Smooth muscle cell (in vitro differentiated cells): ENCODE measurements at regions not wholly inside any gene's neighbourhood (a gene's known extent, or its start where the extent isn't known, plus 50 kb on each side); places are given as distances from the start of the nearest gene placed in this dataset.

ENCODE experiments used
- DNase-seq: peaks from one replicate; lab custom pipeline; 2025; ENCODE audit not compliant: unreplicated experiment; lab: John Stamatoyannopoulos, UW
- H2AFZ ChIP-seq: fragments of 200-600 bp; sonication (generic); 2 replicates; pipeline ENCODE4 v1.6.0; 2016; ENCODE audit warnings: antibody characterized with exemption, low read depth, mild to moderate bottlenecking
- H3F3A ChIP-seq: fragments of 200-600 bp; sonication (generic); 2 replicates; pipeline ENCODE4 v1.6.0; 2017; ENCODE audit warnings: antibody characterized with exemption, low read depth
- H3K27ac ChIP-seq: fragments of 200-600 bp; sonication (generic); 2 replicates; pipeline ENCODE4 v1.5.1; 2016; ENCODE audit warnings: low read depth, mild to moderate bottlenecking
- H3K27me3 ChIP-seq: fragments of 200-600 bp; sonication (generic); 2 replicates; pipeline ENCODE4 v1.6.1; 2016; ENCODE audit warnings: low read depth, mild to moderate bottlenecking
- H3K36me3 ChIP-seq: fragments of 200-600 bp; sonication (generic); 2 replicates; pipeline ENCODE4 v1.5.1; 2016; ENCODE audit warnings: low read depth
- H3K4me1 ChIP-seq: fragments of 200-600 bp; sonication (generic); 2 replicates; pipeline ENCODE4 v1.5.1; 2016; ENCODE audit warnings: low read depth
- H3K4me2 ChIP-seq: fragments of 200-600 bp; sonication (generic); 2 replicates; pipeline ENCODE4 v1.6.0; 2016; ENCODE audit warnings: mild to moderate bottlenecking
- H3K4me3 ChIP-seq: fragments of 200-600 bp; sonication (generic); 2 replicates; pipeline ENCODE4 v1.5.1; 2016; ENCODE audit warnings: mild to moderate bottlenecking
- H3K79me2 ChIP-seq: fragments of 200-600 bp; sonication (generic); 2 replicates; pipeline ENCODE4 v1.6.0; 2016; ENCODE audit warnings: low read depth, mild to moderate bottlenecking
- H3K9ac ChIP-seq: fragments of 200-600 bp; sonication (generic); 2 replicates; pipeline ENCODE4 v1.6.0; 2016; ENCODE audit warnings: low read depth
- H3K9me3 ChIP-seq: fragments of 200-600 bp; sonication (generic); replicated peaks from 2 replicates; pipeline ENCODE4 v1.5.1; 2016; ENCODE audit warnings: low read depth
- H4K20me1 ChIP-seq: fragments of 200-600 bp; sonication (generic); 2 replicates; pipeline ENCODE4 v1.6.0; 2016; ENCODE audit warnings: low read depth
- CTCF ChIP-seq: fragments of 200-600 bp; sonication (generic); IDR thresholded peaks from 2 replicates; pipeline ENCODE4 v1.5.1; 2017; ENCODE audit warnings: borderline replicate concordance, mild to moderate bottlenecking, antibody characterized with exemption; ENCODE audit not compliant: insufficient read depth, poor library complexity, severe bottlenecking
- WGBS: methylation state at CpG from one replicate; pipeline ENCODE4 v1.1.7; 2016; ENCODE audit warnings: low lambda C conversion rate; 5-methylcytosine and 5-hydroxymethylcytosine counted together

- Histone ChIP-seq H3K27me3 (no peaks in the 10 kb centered on the region), H3K9me3 (no peaks in the 10 kb centered on the region), H3K4me2 (no peak overlapping the region), H3K9ac (no peak overlapping the region), H3K4me3 (no peak overlapping the region), H3F3A (no peaks in the 10 kb centered on the region), H4K20me1 (no peaks in the 10 kb centered on the region), H3K4me1 (no peaks in the 10 kb centered on the region), H2AFZ (no peak overlapping the region), H3K36me3 (no peaks in the 10 kb centered on the region), H3K27ac (no peak overlapping the region), H3K79me2 (no peaks in the 10 kb centered on the region)
- no peak for DNase-seq
- no peak for TF ChIP-seq CTCF
Measured at GRCh38 chr4:130110189-130110588, 1014.2 kb downstream of the C4orf33 start.

GRCh38 chr4:130110770-130111169, 1014.8 kb downstream of the C4orf33 start:
- WGBS, result 59% methylated on average over 1 of the region's 1 CpG
- H3K9me3 ChIP-seq, result no peaks in the 10 kb centered on the region
- H3K4me1 ChIP-seq, result no peaks in the 10 kb centered on the region

GRCh38 chr4:130124066-130124465, 1028.1 kb downstream of the C4orf33 start:
- Histone ChIP-seq H3K79me2 (no peaks in the 10 kb centered on the region), H3K36me3 (no peaks in the 10 kb centered on the region), H3K27me3 (no peaks in the 10 kb centered on the region), H3F3A (no peaks in the 10 kb centered on the region), H3K4me1 (peaks cover 9% of the 10 kb centered on the region), H3K4me2 (no peak overlapping the region), H3K27ac (no peak overlapping the region), H4K20me1 (no peaks in the 10 kb centered on the region), H3K9me3 (no peaks in the 10 kb centered on the region), H2AFZ (peak overlapping the region; percentile 61), H3K4me3 (no peak overlapping the region), H3K9ac (no peak overlapping the region)
- TF ChIP-seq CTCF, result no peak
- no peak for DNase-seq
- 66% methylated on average over 4 of the region's 4 CpGs for WGBS

More at GRCh38 chr4:130110770-130111169, 1014.8 kb downstream of the C4orf33 start:
- Histone ChIP-seq H2AFZ (no peak overlapping the region), H3K36me3 (no peaks in the 10 kb centered on the region), H3K27ac (no peak overlapping the region), H3K4me3 (no peak overlapping the region), H4K20me1 (no peaks in the 10 kb centered on the region), H3K27me3 (no peaks in the 10 kb centered on the region), H3F3A (no peaks in the 10 kb centered on the region), H3K79me2 (no peaks in the 10 kb centered on the region), H3K4me2 (no peak overlapping the region), H3K9ac (no peak overlapping the region)
- no peak for TF ChIP-seq CTCF
- DNase-seq, result no peak

GRCh38 chr4:130125467-130125866, 1029.5 kb downstream of the C4orf33 start:
- H3K9ac ChIP-seq, result no peak overlapping the region
- no peaks in the 10 kb centered on the region for H3K36me3 ChIP-seq
- TF ChIP-seq CTCF, result no peak
- H3K9me3 ChIP-seq, result no peaks in the 10 kb centered on the region
- no peak overlapping the region for H3K4me2 ChIP-seq
- peaks cover 9% of the 10 kb centered on the region for H3K4me1 ChIP-seq
- no peaks in the 10 kb centered on the region for H3F3A ChIP-seq
- no peak overlapping the region for H2AFZ ChIP-seq
- no peak overlapping the region for H3K4me3 ChIP-seq
- WGBS, result 85% methylated on average over 5 of the region's 5 CpGs
- no peak overlapping the region for H3K27ac ChIP-seq
- no peak for DNase-seq
- no peaks in the 10 kb centered on the region for H3K27me3 ChIP-seq
- no peaks in the 10 kb centered on the region for H4K20me1 ChIP-seq
- no peaks in the 10 kb centered on the region for H3K79me2 ChIP-seq
